GM19043 (cell line): ENCODE measurements at regions not wholly inside any gene's neighbourhood (a gene's known extent, or its start where the extent isn't known, plus 50 kb on each side); places are given as distances from the start of the nearest gene placed in this dataset.

Experiments used
- ATAC-seq: cut with Tn5 transposase; IDR thresholded peaks from one replicate; pipeline ENCODE4 v1.9.1; 2021; ENCODE audit warnings: low read depth; ENCODE audit not compliant: unreplicated experiment

DNA sequence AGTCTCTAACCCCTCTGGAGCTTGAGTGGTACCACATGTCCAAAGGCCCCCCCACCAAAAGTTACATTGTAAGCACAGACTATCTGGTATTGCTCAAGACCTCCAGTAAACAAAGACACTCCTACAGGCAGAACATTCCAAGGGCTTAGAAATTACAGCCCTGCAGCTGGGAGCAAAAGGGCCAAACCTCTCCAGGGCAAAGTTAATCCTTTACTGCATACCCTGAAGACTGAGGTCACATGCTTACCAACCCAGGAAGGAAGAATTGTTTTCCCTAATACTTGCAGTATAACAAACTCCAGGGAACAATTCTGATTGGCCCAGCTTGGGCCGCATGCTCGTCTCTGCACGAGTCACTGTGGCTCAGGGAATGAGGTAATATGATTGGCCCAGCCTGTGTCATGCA lies 266.1 kb upstream of the NR2F2 start:
- no peak for ATAC-seq

DNA sequence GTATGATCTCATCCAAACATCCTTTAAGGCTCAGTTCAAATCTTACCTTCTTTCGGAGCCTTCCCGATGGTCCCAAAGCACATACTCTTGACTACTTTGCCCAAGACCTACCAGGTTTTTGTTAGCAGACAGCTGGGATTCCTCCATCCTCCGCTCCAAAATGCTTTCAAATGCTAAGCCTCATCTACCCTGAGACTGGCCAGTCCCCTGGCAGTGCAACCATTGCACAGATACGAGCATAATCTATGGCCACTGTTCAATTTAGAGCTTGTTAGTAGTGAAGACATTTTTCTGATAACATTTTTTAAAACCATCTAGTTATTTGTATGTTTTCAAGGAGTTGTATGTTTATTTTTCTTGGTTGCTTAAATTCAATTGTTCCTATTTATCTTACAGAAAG lies 264.4 kb upstream of the NR2F2 start:
- ATAC-seq, result no peak

DNA sequence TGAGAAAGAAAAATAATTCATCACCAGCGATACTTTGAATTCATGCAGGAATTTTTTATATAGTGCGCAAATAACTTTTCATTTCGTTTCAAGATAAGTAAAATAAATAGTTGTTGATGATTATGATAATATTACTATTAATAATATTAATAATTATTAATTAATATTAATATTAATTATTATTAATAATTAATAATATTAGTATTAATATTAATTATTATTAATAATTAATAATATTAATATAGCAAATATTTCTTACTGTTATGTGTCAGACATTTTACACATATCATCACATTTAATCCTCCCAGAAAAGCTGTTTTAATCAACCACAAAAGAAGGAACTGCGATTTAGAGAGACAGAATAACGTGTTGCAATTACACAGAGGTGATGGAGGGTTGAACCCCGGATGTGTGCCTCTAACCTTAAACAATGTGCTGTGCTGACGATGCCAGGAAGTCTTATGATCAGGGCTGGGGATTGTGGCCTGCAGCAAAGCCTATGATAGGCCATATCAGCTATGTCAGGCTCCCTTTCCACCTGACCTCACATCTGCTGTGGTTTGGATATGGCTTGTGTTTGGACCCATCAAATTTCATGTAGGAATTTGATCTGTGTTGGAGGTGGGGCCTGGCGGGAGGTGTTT lies 263.5 kb upstream of the NR2F2 start:
- ATAC-seq, result no peak

DNA sequence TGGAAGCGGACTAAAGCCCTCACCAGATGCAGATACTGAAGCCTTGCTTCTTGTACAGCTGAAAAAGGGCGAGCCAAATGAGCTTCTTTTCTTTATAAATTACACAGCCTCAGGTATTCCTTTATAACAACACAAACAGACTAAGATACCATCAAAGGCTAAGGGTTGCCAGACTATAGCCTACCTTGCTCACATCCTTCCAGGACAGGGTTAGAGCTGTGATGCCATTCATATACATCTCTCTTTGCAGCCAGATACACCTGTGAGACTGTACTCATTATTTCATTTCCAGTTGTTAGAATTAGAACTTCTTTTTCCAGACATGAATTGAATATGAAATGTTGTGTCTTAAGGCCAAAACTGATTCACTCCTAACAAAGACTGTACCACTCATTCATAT lies 262.8 kb upstream of the NR2F2 start:
- no peak for ATAC-seq

DNA sequence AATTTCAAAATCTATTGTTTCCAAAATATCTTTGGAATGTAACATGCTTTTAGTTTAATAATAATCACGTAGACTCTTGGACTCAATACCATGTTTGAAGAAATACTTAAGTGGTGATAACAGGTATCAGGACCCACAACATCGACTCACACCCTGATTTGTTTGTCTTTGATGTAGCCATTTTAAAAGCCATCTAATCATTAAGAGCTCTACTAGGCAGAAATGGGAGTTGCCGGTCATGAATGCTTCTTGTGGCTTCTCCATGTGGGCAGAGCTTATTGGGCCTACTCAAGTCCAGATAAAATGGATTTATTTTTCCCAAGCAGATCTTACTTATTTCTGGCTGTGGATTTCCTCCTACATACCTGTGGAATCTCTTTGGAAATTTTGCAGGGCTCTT lies 261.6 kb upstream of the NR2F2 start:
- ATAC-seq, result no peak

DNA sequence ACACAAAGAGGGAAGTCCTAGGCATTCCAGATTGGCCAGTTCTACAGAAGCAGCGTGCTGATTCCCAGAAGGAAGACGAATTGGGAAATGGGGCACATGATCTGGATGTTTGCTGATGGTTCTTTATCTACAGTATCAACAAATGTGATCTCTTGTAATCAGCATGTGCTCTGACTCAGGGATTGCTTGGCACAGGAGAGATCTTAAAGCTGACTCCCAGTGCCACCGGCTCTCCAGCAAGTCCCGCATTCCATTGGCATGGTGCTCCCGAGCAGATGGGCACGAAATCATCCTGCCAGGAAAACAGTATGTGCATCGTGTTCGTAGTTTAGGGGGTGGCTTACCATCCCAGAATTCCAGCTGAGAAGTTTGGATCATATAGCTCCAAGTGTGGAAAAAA lies 259.9 kb upstream of the NR2F2 start:
- ATAC-seq, result no peak

DNA sequence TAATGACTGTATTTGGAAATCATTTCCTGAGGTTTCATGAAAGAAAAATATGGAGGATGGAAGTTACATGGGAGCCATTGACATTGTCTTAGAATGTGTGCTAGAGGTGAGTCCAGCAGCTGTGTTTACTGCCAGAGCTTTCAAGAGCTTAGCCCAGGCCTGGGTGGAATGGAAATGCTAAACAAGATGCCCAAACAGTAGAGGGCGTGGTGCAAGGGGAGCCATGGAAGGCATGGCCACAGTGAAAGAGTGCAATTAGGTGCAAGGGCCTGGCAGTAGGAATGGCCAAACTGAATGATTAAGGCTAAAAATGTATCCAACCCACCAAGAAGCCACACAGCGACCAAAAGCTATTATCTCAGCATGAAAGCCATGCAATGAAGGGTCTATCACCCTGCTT lies 257.7 kb upstream of the NR2F2 start:
- no peak for ATAC-seq

DNA sequence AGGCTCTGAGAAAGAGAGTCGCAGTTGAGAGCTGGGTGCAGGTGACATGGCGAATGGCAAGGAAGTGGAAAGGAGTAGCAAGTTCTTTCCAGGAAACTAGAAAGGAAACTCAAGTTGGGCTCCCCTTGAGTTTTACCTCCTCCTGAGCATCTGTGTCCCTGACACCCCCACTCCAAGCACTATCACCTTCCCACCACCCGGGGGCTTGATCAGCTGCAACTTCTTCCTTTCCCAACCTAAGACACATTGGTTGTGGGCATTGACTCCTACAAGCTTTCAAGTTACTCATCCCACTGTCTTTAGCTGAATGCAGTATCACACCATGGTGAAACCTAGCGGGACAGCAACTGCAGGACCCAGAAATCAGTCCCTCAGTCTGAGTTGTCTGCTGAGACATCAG lies 256.6 kb upstream of the NR2F2 start:
- ATAC-seq, result no peak

DNA sequence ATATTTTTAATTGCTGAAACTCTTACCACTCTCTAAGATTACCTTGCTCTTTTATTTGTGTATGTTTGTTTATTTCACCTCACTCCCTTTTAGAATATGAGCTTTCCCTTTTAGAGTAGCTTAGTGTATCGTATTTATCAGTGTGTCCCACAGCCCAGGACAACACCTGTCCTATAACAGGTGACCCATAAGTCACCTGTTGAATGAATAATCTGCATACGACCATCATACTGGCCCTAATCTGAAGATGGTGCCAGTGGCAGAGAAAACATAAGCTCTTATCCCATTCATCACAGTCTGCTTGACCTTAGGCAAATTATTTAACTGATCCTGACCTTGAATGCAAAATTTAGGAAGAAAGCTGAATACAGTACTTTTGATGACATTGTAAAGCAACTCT lies 254.6 kb upstream of the NR2F2 start:
- no peak for ATAC-seq

DNA sequence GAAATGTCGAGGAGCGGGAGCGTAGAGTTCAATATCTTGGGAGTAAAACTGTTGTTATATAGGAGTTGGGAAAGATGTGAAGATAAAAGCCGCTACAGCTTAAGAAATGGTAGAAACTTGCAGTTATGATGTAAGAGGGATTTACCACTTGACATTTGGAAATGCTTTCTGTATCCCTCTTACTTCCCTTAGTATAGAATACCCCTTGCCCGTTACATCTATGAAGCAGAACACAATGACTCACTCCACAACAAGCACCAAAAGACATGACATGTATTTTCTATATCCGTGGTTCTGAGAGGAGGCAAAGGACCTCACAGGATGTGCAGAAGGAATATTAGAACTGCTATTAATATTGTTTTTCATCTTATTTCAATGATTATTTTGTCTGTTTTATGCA lies 254.2 kb upstream of the NR2F2 start:
- ATAC-seq, result no peak

DNA sequence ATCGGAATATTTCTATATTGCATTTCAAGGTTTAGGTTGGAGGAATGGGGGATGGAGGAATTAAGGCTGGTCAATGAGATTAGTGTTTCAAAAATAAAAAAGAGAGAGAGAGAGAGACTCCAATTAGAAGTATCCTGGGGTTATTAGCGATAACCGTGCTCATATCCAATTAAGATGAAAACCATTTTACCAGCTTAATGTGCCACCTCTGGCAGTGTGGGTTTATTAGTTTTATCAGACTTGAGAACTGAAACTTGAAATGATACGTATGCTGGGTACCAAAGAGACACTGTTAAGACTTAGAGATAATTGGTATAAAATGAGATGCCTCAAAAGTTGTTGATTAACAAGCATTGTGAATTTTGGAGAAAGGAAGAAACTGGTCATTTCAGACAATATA lies 251.5 kb upstream of the NR2F2 start:
- ATAC-seq, result no peak

DNA sequence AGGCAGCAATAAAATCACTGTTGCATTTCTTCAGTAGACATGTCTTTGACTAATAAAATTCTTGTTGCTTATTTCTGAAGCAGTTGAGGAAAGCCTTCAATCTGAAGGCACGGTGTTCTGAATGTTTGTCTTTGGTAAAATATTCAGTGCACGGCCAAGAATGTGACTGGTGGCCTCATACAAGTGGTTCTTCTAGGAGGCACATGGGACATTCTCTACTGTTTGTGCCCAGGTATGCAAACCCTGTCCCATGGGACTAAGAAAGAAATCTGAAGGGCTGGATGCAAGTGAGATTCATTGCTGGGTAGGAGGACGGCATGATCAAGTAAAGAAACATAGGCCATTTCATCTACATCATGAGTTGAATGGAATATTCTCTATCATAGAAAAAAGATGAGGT lies 250.6 kb upstream of the NR2F2 start:
- ATAC-seq, result no peak

DNA sequence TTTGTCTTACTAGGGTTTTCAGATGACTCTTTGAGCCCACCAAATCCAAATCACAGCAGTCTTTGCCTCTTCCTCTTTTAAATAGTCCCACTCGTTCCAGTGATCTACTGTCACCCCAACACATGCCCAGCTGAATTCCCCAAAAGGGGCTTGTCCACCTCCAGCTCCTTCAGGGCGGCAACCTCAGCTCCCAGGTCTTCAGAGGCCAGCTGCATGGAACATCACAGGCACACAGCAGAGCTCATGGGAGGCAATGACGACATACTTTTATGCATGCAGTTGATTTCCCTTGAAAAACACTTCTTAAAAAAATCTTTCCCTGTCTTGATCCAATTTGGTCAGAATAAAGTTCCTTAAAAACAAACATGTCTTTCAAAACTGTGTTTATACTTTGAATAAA lies 244.3 kb upstream of the NR2F2 start:
- ATAC-seq, result no peak

DNA sequence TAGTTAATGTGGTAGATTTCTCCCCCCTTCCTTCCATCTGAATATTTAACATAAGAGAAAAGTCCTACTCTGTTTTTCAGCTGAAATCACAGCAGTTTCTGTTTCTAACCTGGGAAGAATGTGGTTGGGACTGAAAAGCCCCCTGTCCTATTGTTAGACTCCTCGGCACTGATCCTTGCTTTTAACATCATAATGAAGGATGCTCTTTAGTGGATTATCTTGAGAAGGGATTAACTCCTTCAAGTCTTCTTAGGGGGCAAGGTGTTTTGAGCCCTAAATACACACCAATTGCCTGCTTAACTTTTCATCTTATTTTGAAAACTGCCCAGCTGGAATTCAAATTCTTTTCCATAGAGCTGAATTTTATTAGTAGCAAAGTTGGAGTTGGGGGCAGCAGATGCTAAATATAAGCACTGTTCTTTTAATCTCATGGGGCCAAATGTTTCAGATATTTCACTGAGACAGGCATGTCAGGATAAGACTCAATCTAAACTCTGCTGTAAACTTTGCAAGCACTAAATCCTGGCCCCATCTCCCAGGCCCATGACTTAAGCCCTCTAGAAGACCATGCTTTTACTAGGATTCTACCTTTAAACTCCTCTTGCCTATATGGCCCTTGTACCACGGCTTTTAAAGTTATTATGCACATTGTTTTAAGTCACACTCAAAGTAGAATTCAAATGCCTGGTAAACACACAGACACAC lies 243.2 kb upstream of the NR2F2 start:
- ATAC-seq, result no peak

DNA sequence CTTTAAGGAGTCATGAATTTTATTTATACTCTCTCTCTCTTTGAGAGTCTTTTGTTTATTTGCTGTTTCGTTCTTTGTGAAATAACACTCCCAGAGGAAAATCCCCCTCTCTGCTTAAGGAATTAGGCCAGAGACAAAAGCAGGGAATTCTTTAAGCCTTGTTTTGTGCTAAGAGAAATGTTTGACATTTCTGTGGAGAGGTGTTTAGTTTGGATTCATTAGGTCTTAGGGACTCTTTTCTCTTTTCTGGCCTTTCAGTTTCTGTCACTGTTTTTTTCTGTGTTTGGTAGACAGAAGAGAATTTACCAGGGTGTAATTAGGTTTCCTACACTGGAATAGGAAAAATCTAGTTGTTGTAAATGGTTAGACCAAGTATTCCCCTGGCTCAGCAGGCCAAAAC lies 241.8 kb upstream of the NR2F2 start:
- ATAC-seq, result no peak

DNA sequence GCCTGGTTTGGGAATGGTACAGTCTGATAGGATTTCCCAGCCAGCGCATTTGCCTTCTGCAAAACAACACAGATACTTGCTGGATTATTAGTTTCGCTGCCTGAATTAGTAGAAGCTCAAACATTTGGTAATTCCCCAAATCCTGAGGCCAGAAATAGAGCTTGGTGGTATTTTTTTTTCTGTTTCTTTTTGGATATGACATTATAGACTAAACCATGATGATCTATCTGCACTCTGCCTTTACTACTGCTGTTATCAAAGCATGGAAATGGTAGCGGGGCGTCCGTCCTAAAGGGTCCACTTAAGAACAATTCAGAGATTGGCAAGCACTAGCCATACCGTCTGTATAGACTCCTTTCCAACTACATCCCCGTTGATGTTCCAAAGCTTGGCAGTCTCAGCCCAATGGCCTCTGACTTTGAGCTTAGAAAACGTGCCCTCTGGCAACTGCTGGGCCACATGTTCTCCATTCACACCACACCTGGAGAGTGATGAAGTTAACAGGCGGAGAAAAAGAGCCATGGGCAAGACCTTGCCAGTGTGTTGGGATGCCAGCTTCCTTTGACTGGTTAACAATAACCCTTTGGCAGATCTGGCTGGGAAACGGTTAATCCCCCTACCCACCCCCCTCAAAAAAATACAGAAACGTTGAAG lies 241.0 kb upstream of the NR2F2 start:
- ATAC-seq, result no peak

DNA sequence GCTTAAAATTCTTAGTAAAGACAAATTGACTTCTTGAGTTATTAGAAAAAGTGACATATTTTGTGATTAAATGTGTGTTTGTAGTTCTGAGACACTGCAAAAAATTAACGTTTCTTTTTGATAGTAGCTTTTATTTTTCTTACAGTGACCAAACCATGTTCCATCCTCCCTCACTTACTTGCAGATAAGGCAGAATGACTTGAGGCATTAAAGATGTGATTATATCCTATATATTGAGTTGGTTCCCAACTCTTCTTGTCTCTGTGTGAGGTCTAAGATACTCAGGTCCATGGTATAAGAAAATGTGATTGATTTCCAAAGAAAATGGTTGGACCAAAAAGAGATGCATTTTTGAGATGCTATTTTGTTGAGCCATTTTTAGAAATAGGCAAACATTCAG lies 238.3 kb upstream of the NR2F2 start:
- no peak for ATAC-seq

DNA sequence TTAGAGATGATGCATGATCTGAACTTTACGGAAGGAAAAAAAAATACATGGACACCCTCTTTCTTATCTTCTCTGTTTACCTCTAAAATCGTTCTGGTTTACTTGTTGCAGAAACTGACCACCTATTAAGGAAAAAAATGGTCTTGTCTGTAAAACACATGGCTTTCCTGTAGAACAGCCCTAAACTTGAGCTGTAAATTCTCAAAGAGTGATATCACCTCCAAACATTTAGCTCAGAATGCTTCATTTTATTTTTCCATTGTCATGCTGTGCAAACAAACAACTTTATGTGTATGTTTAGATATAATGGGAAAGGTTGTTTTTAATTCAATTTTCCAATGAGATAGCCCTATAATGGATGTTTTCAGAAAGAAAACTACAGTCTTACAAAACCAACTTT lies 237.4 kb upstream of the NR2F2 start:
- no peak for ATAC-seq

DNA sequence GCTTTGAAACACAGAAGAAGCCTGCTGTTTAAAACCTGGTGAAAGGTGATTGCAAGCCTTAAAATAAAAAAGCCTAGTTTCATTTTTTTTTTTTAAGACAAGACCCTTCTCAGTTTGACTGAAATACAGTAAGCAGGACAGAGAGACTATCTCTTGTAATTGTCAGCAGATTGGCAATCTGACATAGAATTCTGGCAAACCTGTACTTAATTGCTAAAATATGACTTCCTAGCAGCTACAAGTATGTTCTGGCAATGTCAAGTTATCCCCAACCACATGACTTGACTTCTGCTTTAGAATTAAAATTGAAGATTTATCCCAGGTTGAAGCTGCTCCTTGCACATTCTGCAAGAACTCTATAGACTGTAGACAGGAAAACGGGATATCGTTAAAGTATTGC lies 232.8 kb upstream of the NR2F2 start:
- no peak for ATAC-seq

DNA sequence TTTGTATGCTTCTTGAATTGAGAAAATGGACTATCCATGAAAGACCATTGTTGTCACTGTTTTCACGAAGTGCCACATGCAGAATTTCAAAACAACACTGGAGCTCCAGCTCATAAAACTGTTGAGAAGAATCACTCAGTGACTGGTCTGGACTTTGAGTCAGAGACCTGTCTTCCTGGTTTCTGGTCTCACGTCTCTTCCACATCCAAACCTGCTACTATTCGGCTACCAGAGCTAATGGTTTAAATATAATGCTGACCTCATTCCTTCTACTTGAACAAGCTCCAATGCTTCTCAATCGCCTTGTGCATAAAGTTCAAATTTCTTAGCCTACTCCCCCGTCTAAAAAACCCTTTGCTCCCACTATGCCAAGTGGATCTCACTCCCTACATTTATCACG lies 227.9 kb upstream of the NR2F2 start:
- no peak for ATAC-seq

DNA sequence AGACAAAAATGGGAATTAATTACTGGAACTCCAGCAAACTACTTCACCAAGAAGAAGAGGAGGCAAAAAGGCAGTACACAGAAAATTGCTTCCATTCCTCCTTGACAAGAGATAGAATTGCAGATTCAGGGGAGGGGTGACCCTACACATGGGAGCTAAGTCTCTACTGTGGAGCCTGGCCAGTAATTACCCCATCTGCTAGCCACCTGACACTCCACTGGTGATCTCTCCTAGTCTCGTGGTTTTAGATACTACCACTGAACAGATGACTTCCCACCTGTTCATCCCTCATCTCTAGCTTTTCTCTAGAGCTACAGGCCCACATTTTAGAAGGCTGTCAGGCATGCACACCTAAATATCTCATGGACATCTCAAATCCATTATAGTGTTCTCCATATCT lies 224.3 kb upstream of the NR2F2 start:
- ATAC-seq, result no peak

DNA sequence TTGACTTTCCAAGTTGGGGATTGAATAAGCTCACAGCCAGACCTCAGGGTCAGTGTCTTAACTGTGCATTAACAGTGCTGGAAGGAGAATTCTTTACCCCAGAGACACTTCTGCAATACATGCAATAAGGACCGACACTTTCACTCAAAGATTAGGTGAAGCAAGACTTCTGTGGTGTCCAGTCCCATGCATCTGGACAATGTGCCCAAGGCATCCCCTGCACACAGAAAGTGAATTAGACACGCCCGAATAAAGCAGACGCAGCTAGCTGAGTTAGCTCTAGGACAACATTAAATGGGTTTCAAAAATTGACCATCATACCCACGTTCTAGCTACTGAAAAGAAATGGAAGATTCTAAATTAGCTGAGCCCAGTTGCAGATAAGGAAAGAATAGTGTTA lies 223.9 kb upstream of the NR2F2 start:
- ATAC-seq, result no peak
